SU-DHL-6 (cell line): ENCODE measurements at regions not wholly inside any gene's neighbourhood (a gene's known extent, or its start where the extent isn't known, plus 50 kb on each side); places are given as distances from the start of the nearest gene placed in this dataset.

Experiments used
- H2AFZ ChIP-seq: fragments of 200-600 bp; sonication (generic); 2 replicates; pipeline ENCODE4 v1.6.1; 2014; ENCODE audit warnings: low read depth, mild to moderate bottlenecking, moderate library complexity, mixed read lengths, antibody characterized with exemption, low read length; ENCODE audit not compliant: severe bottlenecking
- H3F3A ChIP-seq: fragments of 200-600 bp; shearing (Covaris generic); 2 replicates; pipeline ENCODE4 v1.6.0; 2016; ENCODE audit warnings: antibody characterized with exemption, mild to moderate bottlenecking; ENCODE audit not compliant: insufficient read depth
- H3K27ac ChIP-seq: fragments of 200-600 bp; sonication (generic); 2 replicates; pipeline ENCODE4 v1.5.1; 2016; ENCODE audit warnings: low read depth, mild to moderate bottlenecking, low read length, moderate library complexity, mixed read lengths
- H3K27me3 ChIP-seq: fragments of 200-600 bp; sonication (generic), shearing (Covaris generic); 2 replicates; pipeline ENCODE4 v1.6.0; 2014; ENCODE audit warnings: mild to moderate bottlenecking, low read length
- H3K36me3 ChIP-seq: fragments of 200-600 bp; sonication (generic); 2 replicates; pipeline ENCODE4 v1.6.1; 2014; ENCODE audit warnings: mild to moderate bottlenecking, low read length, mixed read lengths
- H3K4me2 ChIP-seq: fragments of 300-600, 200-600 bp; shearing (Covaris generic), sonication (generic); 2 replicates; pipeline ENCODE4 v1.6.0; 2014; ENCODE audit warnings: low read length, low read depth, mild to moderate bottlenecking; ENCODE audit not compliant: poor library complexity, severe bottlenecking
- H3K4me3 ChIP-seq: fragments of 200-600 bp; sonication (generic); 2 replicates; pipeline ENCODE4 v1.5.1; 2014; ENCODE audit warnings: antibody characterized with exemption, low read length, mild to moderate bottlenecking, mixed read lengths; ENCODE audit not compliant: insufficient read depth, poor library complexity, severe bottlenecking
- H3K79me2 ChIP-seq: fragments of 200-600 bp; sonication (generic); 2 replicates; pipeline ENCODE4 v1.6.1; 2014; ENCODE audit warnings: mild to moderate bottlenecking, low read length, moderate library complexity; ENCODE audit not compliant: insufficient read depth
- H3K9ac ChIP-seq: fragments of 200-600 bp; sonication (generic); 2 replicates; pipeline ENCODE4 v1.7.0; 2014; ENCODE audit warnings: mild to moderate bottlenecking, low read length
- H3K9me2 ChIP-seq: fragments of 200-600 bp; sonication (generic); replicated peaks from 2 replicates; pipeline ENCODE4 v1.6.1; 2014; ENCODE audit warnings: low read length; ENCODE audit not compliant: insufficient read depth
- H3K9me3 ChIP-seq: fragments of 200-600 bp; sonication (generic); 2 replicates; pipeline ENCODE4 v1.6.1; 2014; ENCODE audit warnings: low read length, mixed read lengths; ENCODE audit not compliant: insufficient read depth
- H4K20me1 ChIP-seq: fragments of 200-600 bp; sonication (generic); 2 replicates; pipeline ENCODE4 v1.6.1; 2014; ENCODE audit warnings: low read depth, mild to moderate bottlenecking, antibody characterized with exemption, low read length, moderate library complexity, mixed read lengths
- CTCF ChIP-seq: fragments of 200-600 bp; sonication (generic); IDR thresholded peaks from one replicate; pipeline ENCODE4 v1.5.1; 2017; ENCODE audit warnings: antibody characterized with exemption, mild to moderate bottlenecking, low read length, moderate library complexity; ENCODE audit not compliant: insufficient read depth, poor library complexity, severe bottlenecking
- EZH2phosphoT487 ChIP-seq: fragments of 200-600 bp; sonication (generic), shearing (Covaris generic); conservative IDR thresholded peaks from 2 replicates; pipeline ENCODE4 v1.6.1; 2018; ENCODE audit warnings: mild to moderate bottlenecking, antibody characterized with exemption, low read length, moderate library complexity, mixed read lengths

GRCh38 chr1:106980121-106980520 is 76.4 kb upstream of the PRMT6 start:
- Histone ChIP-seq H3F3A (no peaks in the 10 kb centered on the region), H4K20me1 (no peaks in the 10 kb centered on the region), H3K4me2 (no peak overlapping the region), H3K9ac (no peak overlapping the region), H3K79me2 (no peaks in the 10 kb centered on the region), H3K9me3 (no peaks in the 10 kb centered on the region), H3K27ac (no peak overlapping the region), H2AFZ (peak overlapping the region; percentile 53), H3K9me2 (no peaks in the 10 kb centered on the region), H3K36me3 (no peaks in the 10 kb centered on the region; the same call in 1 of the 2 replicates), H3K27me3 (no peaks in the 10 kb centered on the region), H3K4me3 (no peak overlapping the region)
- no peak for TF ChIP-seq EZH2phosphoT487
- no peak for TF ChIP-seq CTCF

GRCh38 chr1:106984801-106985200 is 71.7 kb upstream of the PRMT6 start:
- H3K27ac ChIP-seq, result no peak overlapping the region

GRCh38 chr1:106986603-106987002 is 69.9 kb upstream of the PRMT6 start:
- Histone ChIP-seq H3K9me2 (no peaks in the 10 kb centered on the region), H3F3A (no peaks in the 10 kb centered on the region), H3K27me3 (no peaks in the 10 kb centered on the region), H3K4me3 (no peak overlapping the region), H2AFZ (no peak overlapping the region), H3K4me2 (no peak overlapping the region), H4K20me1 (no peaks in the 10 kb centered on the region), H3K79me2 (no peaks in the 10 kb centered on the region), H3K36me3 (no peaks in the 10 kb centered on the region), H3K27ac (no peak overlapping the region), H3K9ac (no peak overlapping the region), H3K9me3 (no peaks in the 10 kb centered on the region)
- TF ChIP-seq CTCF (no peak), EZH2phosphoT487 (no peak)

More at GRCh38 chr1:106984801-106985200, 71.7 kb upstream of the PRMT6 start:
- Histone ChIP-seq H2AFZ (no peak overlapping the region), H3F3A (no peaks in the 10 kb centered on the region), H3K4me3 (no peak overlapping the region), H3K4me2 (no peak overlapping the region), H3K9me3 (no peaks in the 10 kb centered on the region), H3K27me3 (no peaks in the 10 kb centered on the region), H3K36me3 (no peaks in the 10 kb centered on the region), H3K9ac (no peak overlapping the region), H3K79me2 (no peaks in the 10 kb centered on the region), H3K9me2 (no peaks in the 10 kb centered on the region), H4K20me1 (no peaks in the 10 kb centered on the region)
- no peak for TF ChIP-seq EZH2phosphoT487
- TF ChIP-seq CTCF, result no peak

- Histone ChIP-seq H3F3A (peaks cover 10% of the 10 kb centered on the region), H3K27me3 (no peaks in the 10 kb centered on the region), H3K4me2 (peak overlapping the region; percentile 28), H3K36me3 (peaks cover 3% of the 10 kb centered on the region; the same call in 1 of the 2 replicates), H2AFZ (no peak overlapping the region), H3K4me3 (no peak overlapping the region), H4K20me1 (no peaks in the 10 kb centered on the region), H3K27ac (peak overlapping the region; percentile 87), H3K9me3 (peaks cover 18% of the 10 kb centered on the region; the same call in 1 of the 2 replicates), H3K9me2 (no peaks in the 10 kb centered on the region), H3K9ac (no peak overlapping the region), H3K79me2 (no peaks in the 10 kb centered on the region)
- TF ChIP-seq EZH2phosphoT487 (no peak), CTCF (no peak)
Measured at GRCh38 chr1:106995970-106996369, 60.5 kb upstream of the PRMT6 start.
